D721Med (cell line): ENCODE measurements at regions not wholly inside any gene's neighbourhood (a gene's known extent, or its start where the extent isn't known, plus 50 kb on each side); places are given as distances from the start of the nearest gene placed in this dataset.

Experiments
- DNase-seq: peaks from one replicate; pipeline ENCODE4 v3.0.0; 2011; ENCODE audit warnings: low spot score; ENCODE audit not compliant: insufficient read length
- FAIRE-seq: peaks from 2 replicates; lab custom pipeline; 2011; peaks lifted over from hg19 to GRCh38; lab: Jason Lieb, UNC
- CTCF ChIP-seq: IDR thresholded peaks from 2 replicates; pipeline ENCODE4 v1.5.1; 2012; ENCODE audit warnings: mild to moderate bottlenecking, control low read depth; ENCODE audit not compliant: insufficient read depth; ENCODE audit errors: missing control alignments

GRCh38 chr2:48235076-48235475, 79.4 kb upstream of the FOXN2 start:
- DNase-seq (no peak), FAIRE-seq (no peak)
- no peak for TF ChIP-seq CTCF

DNA sequence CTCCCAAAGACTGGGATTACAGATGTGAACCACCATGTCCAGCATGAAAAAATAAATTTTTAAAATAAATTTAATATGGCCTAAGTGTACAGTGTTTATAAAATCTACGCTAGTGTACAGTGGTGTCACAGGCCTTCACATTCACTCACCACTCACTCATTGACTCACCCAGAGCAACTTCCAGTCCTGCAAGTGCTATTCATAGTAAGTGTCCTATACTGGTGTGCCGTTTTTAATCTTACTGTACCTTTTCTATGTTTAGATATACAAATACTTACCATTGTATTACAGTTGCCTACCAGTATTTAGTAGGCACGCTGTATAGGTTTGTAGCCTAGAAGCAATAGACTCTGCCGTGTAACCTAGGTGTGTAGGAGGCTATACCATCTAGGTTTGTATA, 76.1 kb upstream of the FOXN2 start:
- TF ChIP-seq CTCF, result no peak
- FAIRE-seq, result no peak
- no peak for DNase-seq

DNA sequence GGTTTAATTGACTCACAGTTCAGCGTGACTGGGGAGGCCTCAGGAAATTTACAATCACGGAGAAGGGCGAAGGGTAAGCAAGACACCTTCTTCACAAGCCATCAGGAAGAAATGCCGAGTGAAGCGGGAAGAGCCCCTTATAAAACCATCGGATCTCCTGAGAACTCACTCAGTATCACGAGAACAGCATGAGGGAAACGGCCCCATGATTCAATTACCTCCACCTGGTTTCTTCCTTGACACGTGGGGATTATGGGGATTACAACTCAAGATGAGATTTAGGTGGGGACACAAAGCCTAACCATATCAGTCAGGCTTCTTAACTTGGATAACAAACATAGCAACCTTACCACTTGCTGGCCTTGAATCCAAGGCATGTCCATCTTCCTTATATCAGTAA, 73.6 kb upstream of the FOXN2 start:
- FAIRE-seq (no peak), DNase-seq (no peak)
- no peak for TF ChIP-seq CTCF

DNA sequence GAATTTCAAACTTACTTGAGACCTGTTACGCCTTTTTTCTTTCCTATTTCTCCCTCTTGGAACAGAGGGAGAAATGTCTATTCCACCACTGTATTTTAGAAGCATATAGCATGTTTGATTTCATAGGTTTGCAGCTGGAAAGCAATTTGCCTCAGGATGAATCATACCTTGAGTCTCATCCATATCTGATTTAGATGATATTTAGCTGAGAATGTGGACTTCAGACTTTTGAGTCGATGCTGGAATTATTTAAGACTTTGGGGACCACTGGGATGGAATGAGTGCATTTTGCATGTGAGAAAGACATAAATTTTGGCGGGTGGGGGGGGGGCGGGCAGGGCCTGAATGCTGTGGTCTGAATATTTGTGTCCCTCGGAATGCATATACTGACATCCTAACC, 67.3 kb upstream of the FOXN2 start:
- no peak for FAIRE-seq
- no peak for DNase-seq
- no peak for TF ChIP-seq CTCF

DNA sequence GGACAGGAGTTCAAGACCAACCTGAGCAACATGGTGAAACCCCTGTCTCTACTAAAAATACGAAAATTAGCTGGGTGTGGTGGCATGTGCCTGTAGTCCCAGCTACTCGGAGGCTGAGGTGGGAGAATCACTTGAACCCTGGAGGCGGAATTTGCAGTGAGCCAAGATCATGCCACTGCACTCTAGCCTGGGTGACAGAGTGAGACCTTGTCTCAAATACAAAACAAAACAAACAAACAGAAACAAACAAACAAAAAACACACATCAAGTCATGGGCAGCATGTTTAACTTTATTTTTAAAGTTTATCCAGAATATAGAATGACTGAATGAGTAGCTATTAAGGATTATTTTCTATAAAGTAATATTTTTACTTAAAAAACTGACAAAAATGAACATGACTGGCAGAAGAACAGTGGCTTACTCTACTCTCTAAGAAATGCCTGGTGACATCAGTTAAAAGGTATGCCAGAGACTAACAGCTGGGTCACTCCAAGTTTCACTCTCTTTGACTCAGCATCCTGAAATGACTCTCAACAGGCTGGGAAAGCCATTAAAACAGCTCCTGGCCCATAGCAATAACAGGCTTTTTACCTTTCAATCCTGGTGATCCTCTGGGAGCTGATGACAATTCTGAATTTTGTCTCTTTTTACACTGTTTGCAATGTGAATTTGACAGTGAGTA, 66.1 kb upstream of the FOXN2 start:
- no peak for DNase-seq
- no peak for FAIRE-seq
- TF ChIP-seq CTCF, result no peak

GRCh38 chr2:48249025-48249424, 65.5 kb upstream of the FOXN2 start:
- FAIRE-seq, result no peak
- TF ChIP-seq CTCF, result no peak
- DNase-seq, result no peak

- no peak for FAIRE-seq
- no peak for TF ChIP-seq CTCF
- no peak for DNase-seq
Measured at GRCh38 chr2:48249631-48250473, 64.6 kb upstream of the FOXN2 start.
